ENCODE measurements at regions not wholly inside any gene's neighbourhood (a gene's known extent, or its start where the extent isn't known, plus 50 kb on each side); places are given as distances from the start of the nearest gene placed in this dataset.

- no peak for ATAC-seq
- intact Hi-C loops (cut with DNase I): no loop called here
- WGBS, 3 donors: 57 to 76% (median 60%) methylated on average over 5 of the region's 5 CpGs
- Histone ChIP-seq H3K27ac (no peak overlapping the region), H3K4me1 (no peaks in the 10 kb centered on the region), H3K4me3 (no peak overlapping the region), H3K9me3 (no peaks in the 10 kb centered on the region), H3K27me3 (ENCODE audit: insufficient read depth in 3 of 3, low read length in 2 of 3) (no peaks in the 10 kb centered on the region), H3K36me3 (ENCODE audit: insufficient read depth in 1 of 2, low read depth in 1 of 2) (no peaks in the 10 kb centered on the region)
- no peak for TF ChIP-seq CTCF (IDR thresholded peaks at IDR 0.05)
- no peak for DNase-seq
Measured at GRCh38 chr6:40672087-40672486, 84.9 kb upstream of the LRFN2 start.

- intact Hi-C loops (cut with DNase I): no loop called here
- H3K4me3 ChIP-seq: no peak overlapping the region
- no peaks in the 10 kb centered on the region for H3K9me3 ChIP-seq
- ATAC-seq (no peak), DNase-seq (no peak)
- TF ChIP-seq CTCF (IDR thresholded peaks at IDR 0.05): no peak
- no peaks in the 10 kb centered on the region for H3K27me3 ChIP-seq (ENCODE audit: insufficient read depth in 3 of 3, low read length in 2 of 3)
- no peaks in the 10 kb centered on the region for H3K36me3 ChIP-seq (ENCODE audit: insufficient read depth in 1 of 2, low read depth in 1 of 2)
- WGBS, 3 donors: 71 to 79% (median 76%) methylated on average over 3 of the region's 3 CpGs
- no peak overlapping the region for H3K27ac ChIP-seq
- H3K4me1 ChIP-seq: no peaks in the 10 kb centered on the region
Measured at GRCh38 chr6:40671694-40672050, 84.5 kb upstream of the LRFN2 start.

DNA sequence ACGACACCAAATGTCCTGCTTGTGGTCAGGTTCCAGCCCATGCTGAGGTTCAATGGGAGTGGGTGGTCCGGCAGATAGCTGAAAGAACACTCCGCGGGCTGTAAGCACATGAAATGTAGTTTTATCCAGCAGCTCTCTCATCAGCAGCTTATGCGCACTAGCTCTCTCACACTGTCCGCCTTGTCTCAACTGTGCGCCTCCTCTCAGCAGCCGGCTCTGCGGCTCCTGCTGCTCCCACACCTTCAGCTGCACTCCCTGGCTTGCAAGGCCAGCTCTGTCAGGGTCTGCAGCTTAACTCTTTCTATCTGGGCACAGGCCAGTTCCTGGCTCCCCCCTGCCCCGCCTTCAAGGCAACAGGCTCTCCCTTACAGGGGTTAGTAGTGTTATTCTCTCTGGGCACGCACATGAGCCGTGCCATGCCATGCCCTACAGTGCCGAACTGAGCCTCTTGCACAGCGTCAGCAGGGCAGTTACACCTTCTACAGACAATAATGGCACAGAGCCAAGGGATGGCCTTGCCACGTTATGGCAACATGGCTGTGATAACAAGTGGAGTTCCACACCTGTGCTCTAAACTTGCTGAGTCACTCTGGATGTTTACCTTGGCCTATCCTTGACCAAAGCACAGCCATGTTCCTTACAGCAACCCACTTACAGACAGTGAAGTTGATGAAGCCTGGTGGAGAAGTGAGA, 84.0 kb upstream of the LRFN2 start:
- no peak for DNase-seq
- TF ChIP-seq CTCF (IDR thresholded peaks at IDR 0.05): no peak
- 85 to 86% (median 86%) methylated on average over 15 of the region's 15 CpGs for WGBS, 3 donors
- intact Hi-C loops (cut with DNase I): no loop called here
- Histone ChIP-seq H3K4me3 (no peak overlapping the region), H3K36me3 (ENCODE audit: insufficient read depth in 1 of 2, low read depth in 1 of 2) (no peaks in the 10 kb centered on the region), H3K27ac (no peak overlapping the region), H3K4me1 (no peaks in the 10 kb centered on the region), H3K27me3 (ENCODE audit: insufficient read depth in 3 of 3, low read length in 2 of 3) (no peaks in the 10 kb centered on the region), H3K9me3 (no peaks in the 10 kb centered on the region)
- ATAC-seq: no peak

- Histone ChIP-seq H3K27me3 (ENCODE audit: insufficient read depth in 3 of 3, low read length in 2 of 3) (no peaks in the 10 kb centered on the region), H3K9me3 (peaks cover 7% of the 10 kb centered on the region), H3K4me3 (no peak overlapping the region), H3K27ac (no peak overlapping the region), H3K4me1 (no peaks in the 10 kb centered on the region), H3K36me3 (ENCODE audit: insufficient read depth in 1 of 2, low read depth in 1 of 2) (no peaks in the 10 kb centered on the region)
- WGBS, 3 donors: 53 to 69% (median 64%) methylated on average over 3 of the region's 3 CpGs
- TF ChIP-seq CTCF (IDR thresholded peaks at IDR 0.05): no peak
- intact Hi-C loops (cut with DNase I): no loop called here
- DNase-seq (no peak), ATAC-seq (no peak)
Measured at GRCh38 chr6:40669343-40669742, 82.2 kb upstream of the LRFN2 start.

DNA sequence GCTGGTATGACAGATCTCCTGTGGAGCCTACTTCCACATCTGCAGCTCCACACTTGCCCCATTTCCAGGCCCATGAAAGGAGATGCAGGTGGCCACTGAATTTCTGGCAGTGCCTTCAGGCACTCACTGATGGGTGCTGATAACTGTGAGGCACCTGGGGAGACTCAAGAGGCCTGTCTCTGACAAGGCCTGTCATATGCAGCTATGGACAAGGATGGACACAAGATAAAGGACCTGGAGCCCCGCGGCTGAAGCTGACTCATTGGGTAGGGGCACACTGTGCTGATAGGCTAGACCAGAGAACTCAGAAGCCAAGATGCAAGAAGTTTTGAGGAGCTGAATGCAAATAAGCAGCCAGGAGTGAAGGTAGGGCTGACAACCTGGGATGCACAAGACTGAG, 81.0 kb upstream of the LRFN2 start:
- WGBS, 3 donors: 91 to 98% (median 95%) methylated on average over 2 of the region's 2 CpGs

More for the DNA sequence above, 81.0 kb upstream of the LRFN2 start:
- H3K27ac ChIP-seq: no peak overlapping the region
- intact Hi-C loops (cut with DNase I): no loop called here
- no peaks in the 10 kb centered on the region for H3K36me3 ChIP-seq (ENCODE audit: insufficient read depth in 1 of 2, low read depth in 1 of 2)
- H3K4me1 ChIP-seq: no peaks in the 10 kb centered on the region
- no peak for DNase-seq
- H3K27me3 ChIP-seq (ENCODE audit: insufficient read depth in 3 of 3, low read length in 2 of 3): no peaks in the 10 kb centered on the region
- no peak for ATAC-seq
- H3K9me3 ChIP-seq: peaks cover 7% of the 10 kb centered on the region
- TF ChIP-seq CTCF (IDR thresholded peaks at IDR 0.05): no peak
- H3K4me3 ChIP-seq: no peak overlapping the region
